Heart right ventricle (tissue), 16 donors: ENCODE measurements at regions not wholly inside any gene's neighbourhood (a gene's known extent, or its start where the extent isn't known, plus 50 kb on each side); places are given as distances from the start of the nearest gene placed in this dataset.

ENCODE experiments used
- ATAC-seq, 8 donors: fragments of 200-7000 bp; cut with Tn5 transposase; one replicate each; pipeline ENCODE4 v1.9.1; 2020; ENCODE audit warnings: mild to moderate bottlenecking in 8 of 8, moderate library complexity in 8 of 8, moderate number of reproducible peaks in 1 of 8
- DNase-seq, 2 donors: peaks; one replicate each; pipeline ENCODE4 v3.0.0-alpha.2; 2020
- H3K27ac ChIP-seq, 10 donors: fragments of 200-600 bp; sonication (generic) in 2 of 10; one replicate each; pipeline versions ENCODE4 v1.5.0 to v1.8.0; 2020 to 2022; ENCODE audit warnings: mild to moderate bottlenecking in 3 of 10
- H3K27me3 ChIP-seq, 7 donors: fragments of 200-600 bp; one replicate each; pipeline ENCODE4 v1.8.0; 2021 to 2022; ENCODE audit warnings: mild to moderate bottlenecking in 2 of 7
- H3K36me3 ChIP-seq, 9 donors: fragments of 200-600 bp; sonication (generic) in 1 of 9; one replicate each; pipeline versions ENCODE4 v1.5.0 to v1.8.0; 2020 to 2022; ENCODE audit warnings: mild to moderate bottlenecking in 2 of 9
- H3K4me1 ChIP-seq, 9 donors: fragments of 200-600 bp; sonication (generic) in 1 of 9; one replicate each; pipeline versions ENCODE4 v1.5.0 to v1.8.0; 2020 to 2022; ENCODE audit warnings: mild to moderate bottlenecking in 4 of 9
- H3K4me3 ChIP-seq, 10 donors: fragments of 200-600 bp; sonication (generic) in 2 of 10; one replicate each; pipeline versions ENCODE4 v1.5.0 to v1.8.0; 2020 to 2022; ENCODE audit warnings: mild to moderate bottlenecking in 7 of 10, moderate library complexity in 2 of 10
- H3K9me3 ChIP-seq, 11 donors: fragments of 200-600 bp in 10 of 11; sonication (generic) in 2 of 11; one replicate each; pipeline versions ENCODE4 v1.5.0 to v1.8.0; 2013 to 2022; ENCODE audit warnings: mild to moderate bottlenecking in 2 of 11, control low read depth in 1 of 11, moderate library complexity in 1 of 11
- WGBS, 2 donors: extraction: QIAGEN DNeasy Blood & Tissue Kit; methylation state at CpG; one replicate each; pipeline ENCODE4 v1.1.7; 2013; ENCODE audit warnings: inconsistent platforms in 1 of 2; 5-methylcytosine and 5-hydroxymethylcytosine counted together
- intact Hi-C, 10 donors: fragments of 100-400 bp; cut with DNase I; formaldehyde crosslinking; loops; one replicate each; pipeline versions ENCODE4 v1.11.1 to v1.14.2; 2022
- TF ChIP-seq, protein P1 (sequence below), 9 donors: fragments of 200-600 bp; sonication (generic) in 2 of 9; IDR thresholded peaks; one replicate each; pipeline versions ENCODE4 v1.5.0 to v1.8.0; 2021 to 2022; ENCODE audit warnings: antibody characterized with exemption in 9 of 9, mild to moderate bottlenecking in 5 of 9, moderate library complexity in 1 of 9
- donor health status: Arrhythmogenic right ventricular cardiomyopathy.
- donor health status: ischemic (EF 13 %, LVEDD 7.1; RV severe dilation, severe dysfunction).
- donor health status: healthy with polysubstance abuse.
- donor health status: DM: no; HTN: yes; CAD: no.
- donor health status: DM: no; HTN: no; CAD: no.
- donor health status: ischemic (EF 25% LVEDD 6.9; RV normal size, moderate dysfunction).
- donor health status: ischemic (EF 25% LVEDD 5.7; RV mildly dilated, moderate dysfunction).
- donor health status: healthy.
- donor health status: DM: yes; HTN: yes; CAD: no.
- donor health status: Ischemic cardiomyopathy.
- donor health status: ischemic (EF 35%, LVEDD 5.7; RV mildly dilated, moderate dysfunction).
- donor health status: nonischemic (EF 11% LVEDD 7.7; RV severe dilation, severe dysfunction).
- donor health status: DM: yes; HTN: yes; CAD: no.
- donor health status: PGD.
- donor health status: ischemic (EF 29% LVEDD 5.4; RV normal size, mild dysfunction).
- donor health status: nonischemic (EF 23%, LVEDD 6.1; RV moderate dilation, normal function).

DNA sequence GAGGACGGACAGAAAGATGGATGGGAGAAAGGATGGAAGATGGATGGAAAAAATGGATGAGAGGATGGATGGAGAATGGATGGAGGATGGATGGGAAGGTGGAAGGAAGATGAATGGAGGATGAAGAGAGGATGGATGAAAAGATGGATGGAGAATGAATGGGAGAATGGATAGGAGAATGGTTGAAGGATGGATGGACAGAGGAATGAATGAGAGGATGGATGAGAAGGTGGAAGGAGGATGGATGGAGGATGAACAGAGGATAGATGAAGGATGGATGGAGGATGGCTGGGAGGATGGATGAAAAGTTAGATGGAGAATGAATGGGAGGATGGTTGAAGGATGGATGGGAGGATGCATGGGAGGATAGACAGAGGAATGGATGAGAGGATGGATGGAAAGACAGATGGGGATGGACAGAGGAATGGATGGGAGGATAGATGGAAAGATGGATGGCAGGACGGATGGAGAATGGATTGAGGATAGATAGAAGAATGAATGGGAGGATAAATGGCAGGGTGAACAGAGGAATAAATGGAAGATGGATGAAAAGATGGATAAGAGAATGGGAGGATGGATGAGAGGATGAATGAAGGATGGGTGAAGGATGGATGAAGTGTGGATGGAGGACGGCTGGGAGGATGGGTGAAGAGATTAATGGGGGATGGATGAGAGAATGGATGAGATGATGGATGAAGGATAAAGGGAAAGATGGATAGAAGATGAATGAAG is 217.7 kb upstream of the IER5L start:
- Histone ChIP-seq H3K9me3 (no peaks in the 10 kb centered on the region), H3K4me1 (peaks cover 0 to 10% (median 6%) of the 10 kb centered on the region in 9 donors), H3K27me3 (peaks cover 0 to 4% (median 0%) of the 10 kb centered on the region in 7 donors), H3K4me3 (no peak overlapping the region), H3K36me3 (no peaks in the 10 kb centered on the region), H3K27ac (no peak overlapping the region)
- WGBS, 2 donors: 73 to 86% methylated on average over 3 of the region's 3 CpGs
- TF ChIP-seq, protein P1, sequence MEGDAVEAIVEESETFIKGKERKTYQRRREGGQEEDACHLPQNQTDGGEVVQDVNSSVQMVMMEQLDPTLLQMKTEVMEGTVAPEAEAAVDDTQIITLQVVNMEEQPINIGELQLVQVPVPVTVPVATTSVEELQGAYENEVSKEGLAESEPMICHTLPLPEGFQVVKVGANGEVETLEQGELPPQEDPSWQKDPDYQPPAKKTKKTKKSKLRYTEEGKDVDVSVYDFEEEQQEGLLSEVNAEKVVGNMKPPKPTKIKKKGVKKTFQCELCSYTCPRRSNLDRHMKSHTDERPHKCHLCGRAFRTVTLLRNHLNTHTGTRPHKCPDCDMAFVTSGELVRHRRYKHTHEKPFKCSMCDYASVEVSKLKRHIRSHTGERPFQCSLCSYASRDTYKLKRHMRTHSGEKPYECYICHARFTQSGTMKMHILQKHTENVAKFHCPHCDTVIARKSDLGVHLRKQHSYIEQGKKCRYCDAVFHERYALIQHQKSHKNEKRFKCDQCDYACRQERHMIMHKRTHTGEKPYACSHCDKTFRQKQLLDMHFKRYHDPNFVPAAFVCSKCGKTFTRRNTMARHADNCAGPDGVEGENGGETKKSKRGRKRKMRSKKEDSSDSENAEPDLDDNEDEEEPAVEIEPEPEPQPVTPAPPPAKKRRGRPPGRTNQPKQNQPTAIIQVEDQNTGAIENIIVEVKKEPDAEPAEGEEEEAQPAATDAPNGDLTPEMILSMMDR (IDR thresholded peaks at IDR 0.05): no peak
- no peak for ATAC-seq
- intact Hi-C loops: no loop called here
- DNase-seq: no peak

DNA sequence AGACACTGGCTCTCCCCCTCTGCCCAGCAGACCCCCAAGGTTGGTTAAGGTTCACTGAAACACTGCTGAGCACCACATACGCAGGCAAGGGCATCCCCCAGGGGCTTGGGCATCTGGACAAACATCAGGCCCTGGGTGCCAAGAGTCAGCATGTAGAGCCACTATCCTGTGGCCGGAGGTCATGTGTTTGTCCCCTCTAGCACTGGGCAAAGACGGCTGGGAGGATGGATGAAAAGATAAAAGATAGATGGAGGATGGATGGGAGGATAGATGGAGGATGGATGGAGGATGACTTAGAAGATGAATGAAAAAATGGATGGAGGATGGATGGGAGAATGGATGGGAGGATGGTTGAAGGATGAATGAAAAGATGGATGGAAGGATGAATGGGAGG is 216.8 kb upstream of the IER5L start:
- TF ChIP-seq, protein P1 (IDR thresholded peaks at IDR 0.05): no peak
- DNase-seq (no peak), ATAC-seq (no peak)
- Histone ChIP-seq H3K9me3 (no peaks in the 10 kb centered on the region), H3K4me3 (no peak overlapping the region), H3K36me3 (no peaks in the 10 kb centered on the region), H3K4me1 (peaks cover 0 to 10% (median 6%) of the 10 kb centered on the region in 9 donors), H3K27me3 (peaks cover 0 to 4% (median 0%) of the 10 kb centered on the region in 7 donors), H3K27ac (no peak overlapping the region)
- WGBS, 2 donors: 86% methylated on average over 3 of the region's 3 CpGs
- intact Hi-C loops: no loop called here

DNA sequence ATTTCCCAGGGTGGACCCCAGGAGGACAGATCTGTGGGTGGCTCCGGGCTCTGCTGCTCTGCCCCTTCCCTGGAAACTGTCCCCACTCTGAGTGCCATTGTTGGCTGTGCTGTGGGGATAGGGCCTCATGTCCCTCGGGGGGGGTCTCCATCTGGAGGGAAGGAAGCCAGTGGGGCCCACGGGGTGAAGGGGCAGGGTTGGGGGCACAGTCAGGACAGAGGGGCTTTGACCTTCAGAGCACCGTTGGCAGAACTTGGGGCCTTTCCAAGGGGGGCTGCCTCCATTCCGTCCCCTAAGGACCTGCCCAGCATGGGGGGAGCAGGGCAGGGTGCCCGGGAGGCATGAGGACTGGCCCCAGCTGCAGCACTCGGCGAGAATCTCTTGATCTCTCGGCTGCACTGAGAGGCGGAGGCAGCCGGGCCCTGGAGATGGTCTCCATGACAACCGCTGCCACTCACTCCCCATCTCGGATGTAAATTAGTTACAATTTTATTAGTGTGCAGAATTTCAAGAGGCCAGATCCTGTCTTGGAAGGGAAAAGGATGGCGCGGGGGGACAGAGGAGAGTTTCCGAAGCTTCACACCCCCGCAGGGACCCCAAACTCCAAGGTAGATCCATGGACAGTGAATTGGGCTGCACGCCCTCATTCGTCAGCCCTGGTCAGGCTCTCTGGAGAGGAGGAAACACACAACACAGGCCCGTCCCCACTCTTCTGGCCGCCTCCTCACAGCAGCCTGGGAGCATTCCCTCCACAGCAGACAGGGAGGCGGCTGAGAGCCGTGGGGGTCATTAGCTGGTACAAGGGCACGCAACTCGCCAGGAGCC is 216.2 kb upstream of the IER5L start:
- TF ChIP-seq, protein P1 (IDR thresholded peaks at IDR 0.05): no peak

DNA sequence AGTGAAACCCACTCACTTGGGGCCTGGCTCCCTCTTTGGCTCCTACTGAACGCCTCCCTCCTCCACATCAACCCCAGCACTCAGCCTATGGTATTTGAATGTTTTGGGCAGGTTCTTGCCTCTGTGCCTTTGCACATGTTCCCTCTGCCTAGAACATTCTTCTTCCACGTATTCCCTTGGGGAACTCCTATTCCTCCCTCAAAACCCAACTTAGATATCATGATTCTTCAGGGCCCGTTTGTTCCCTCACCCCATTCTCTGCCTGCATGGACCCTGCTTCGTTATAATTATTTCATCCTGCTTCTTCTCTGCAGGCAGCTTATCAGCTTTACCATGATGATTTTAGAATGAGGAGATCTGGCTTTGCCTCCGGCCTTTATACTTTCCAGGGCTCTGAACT is 215.0 kb upstream of the IER5L start:
- DNase-seq: no peak
- Histone ChIP-seq H3K4me1 (no peaks in the 10 kb centered on the region), H3K27ac (no peak overlapping the region), H3K9me3 (no peaks in the 10 kb centered on the region), H3K27me3 (peaks cover 0 to 4% (median 0%) of the 10 kb centered on the region in 7 donors), H3K36me3 (no peaks in the 10 kb centered on the region), H3K4me3 (no peak overlapping the region)
- TF ChIP-seq, protein P1 (IDR thresholded peaks at IDR 0.05): no peak
- intact Hi-C loops: no loop called here
- WGBS, 2 donors: 84 to 86% methylated on average over 5 of the region's 5 CpGs
- no peak for ATAC-seq

More for the DNA sequence above, 216.2 kb upstream of the IER5L start:
- ATAC-seq (no peak), DNase-seq (no peak)
- peaks cover 0 to 5% (median 2%) of the 10 kb centered on the region in 9 donors for H3K4me1 ChIP-seq
- 74 to 75% methylated on average over 25 of the region's 25 CpGs for WGBS, 2 donors
- intact Hi-C loops: no loop called here
- H3K4me3 ChIP-seq: no peak overlapping the region
- H3K27me3 ChIP-seq: peaks cover 0 to 4% (median 0%) of the 10 kb centered on the region in 7 donors
- H3K9me3 ChIP-seq: no peaks in the 10 kb centered on the region
- H3K36me3 ChIP-seq: no peaks in the 10 kb centered on the region
- H3K27ac ChIP-seq: no peak overlapping the region
